ENCODE measurements at regions not wholly inside any gene's neighbourhood (a gene's known extent, or its start where the extent isn't known, plus 50 kb on each side); places are given as distances from the start of the nearest gene placed in this dataset.

GRCh38 chr20:7180256-7181045, 413.0 kb downstream of the BMP2 start:
- Mint-ChIP-seq H3K4me3 (no peak overlapping the region), H3K36me3 (ENCODE audit: low read depth) (peaks cover 14% of the 10 kb centered on the region; the same call in 2 of the 3 replicates), H3K27ac (no peak overlapping the region), H3K4me1 (no peaks in the 10 kb centered on the region), H3K27me3 (ENCODE audit: insufficient read depth, low read depth, poor library complexity) (no peaks in the 10 kb centered on the region), H3K9me3 (peaks cover 33% of the 10 kb centered on the region)
- Histone ChIP-seq H3K4me3 (no peak overlapping the region), H3K27ac (ENCODE audit: low read depth) (no peak overlapping the region), H4K20me1 (replicated peaks; ENCODE audit: insufficient read depth) (no peaks in the 10 kb centered on the region), H3K4me2 (no peak overlapping the region), H3K79me2 (replicated peaks; ENCODE audit: insufficient read depth) (no peaks in the 10 kb centered on the region), H3F3A (replicated peaks; ENCODE audit: low read depth) (no peaks in the 10 kb centered on the region), H2AFZ (no peak overlapping the region), H3K27me3 (ENCODE audit: insufficient read depth) (no peaks in the 10 kb centered on the region), H3K9me2 (ENCODE audit: insufficient read depth) (peaks cover 18% of the 10 kb centered on the region), H3K36me3 (ENCODE audit: insufficient read depth) (peaks cover 4% of the 10 kb centered on the region; the same call in 1 of the 2 replicates), H3K4me1 (ENCODE audit: insufficient read depth) (no peaks in the 10 kb centered on the region)
- DNase-seq (ENCODE audit: low spot score) (no peak), ATAC-seq (no peak)
- TF ChIP-seq CREB1 (CRISPR knock-in tag; IDR thresholded peaks at IDR 0.05; ENCODE audit: low read depth) (no peak), JUNB (IDR thresholded peaks at IDR 0.05; ENCODE audit: unreplicated experiment) (no peak), ZNF462 (CRISPR knock-in tag; IDR thresholded peaks at IDR 0.05) (no peak), NANOG (IDR thresholded peaks at IDR 0.05; ENCODE audit: borderline replicate concordance) (no peak), EZH2phosphoT487 (IDR thresholded peaks at IDR 0.05; ENCODE audit: unreplicated experiment) (no peak), ETS1 (IDR thresholded peaks at IDR 0.05) (no peak), EZH2 (IDR thresholded peaks at IDR 0.05; ENCODE audit: low read depth, unreplicated experiment) (no peak), ZNF331 (CRISPR knock-in tag; IDR thresholded peaks at IDR 0.05; ENCODE audit: low read depth) (no peak), POLR2AphosphoS5 (IDR thresholded peaks at IDR 0.05; ENCODE audit: low read depth) (no peak), STAT1 (IDR thresholded peaks at IDR 0.05; ENCODE audit: unreplicated experiment) (no peak), CTCF (conservative IDR thresholded peaks at IDR 0.05; ENCODE audit: low read depth in 2 of 2) (no peak), ZNF114 (CRISPR knock-in tag; IDR thresholded peaks at IDR 0.05) (no peak)
- TF ChIP-seq, protein P1, sequence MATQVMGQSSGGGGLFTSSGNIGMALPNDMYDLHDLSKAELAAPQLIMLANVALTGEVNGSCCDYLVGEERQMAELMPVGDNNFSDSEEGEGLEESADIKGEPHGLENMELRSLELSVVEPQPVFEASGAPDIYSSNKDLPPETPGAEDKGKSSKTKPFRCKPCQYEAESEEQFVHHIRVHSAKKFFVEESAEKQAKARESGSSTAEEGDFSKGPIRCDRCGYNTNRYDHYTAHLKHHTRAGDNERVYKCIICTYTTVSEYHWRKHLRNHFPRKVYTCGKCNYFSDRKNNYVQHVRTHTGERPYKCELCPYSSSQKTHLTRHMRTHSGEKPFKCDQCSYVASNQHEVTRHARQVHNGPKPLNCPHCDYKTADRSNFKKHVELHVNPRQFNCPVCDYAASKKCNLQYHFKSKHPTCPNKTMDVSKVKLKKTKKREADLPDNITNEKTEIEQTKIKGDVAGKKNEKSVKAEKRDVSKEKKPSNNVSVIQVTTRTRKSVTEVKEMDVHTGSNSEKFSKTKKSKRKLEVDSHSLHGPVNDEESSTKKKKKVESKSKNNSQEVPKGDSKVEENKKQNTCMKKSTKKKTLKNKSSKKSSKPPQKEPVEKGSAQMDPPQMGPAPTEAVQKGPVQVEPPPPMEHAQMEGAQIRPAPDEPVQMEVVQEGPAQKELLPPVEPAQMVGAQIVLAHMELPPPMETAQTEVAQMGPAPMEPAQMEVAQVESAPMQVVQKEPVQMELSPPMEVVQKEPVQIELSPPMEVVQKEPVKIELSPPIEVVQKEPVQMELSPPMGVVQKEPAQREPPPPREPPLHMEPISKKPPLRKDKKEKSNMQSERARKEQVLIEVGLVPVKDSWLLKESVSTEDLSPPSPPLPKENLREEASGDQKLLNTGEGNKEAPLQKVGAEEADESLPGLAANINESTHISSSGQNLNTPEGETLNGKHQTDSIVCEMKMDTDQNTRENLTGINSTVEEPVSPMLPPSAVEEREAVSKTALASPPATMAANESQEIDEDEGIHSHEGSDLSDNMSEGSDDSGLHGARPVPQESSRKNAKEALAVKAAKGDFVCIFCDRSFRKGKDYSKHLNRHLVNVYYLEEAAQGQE (IDR thresholded peaks at IDR 0.05; ENCODE audit: unreplicated experiment) = no peak

All from GM23338 (cell line).